K562 (cell line): ENCODE measurements at regions not wholly inside any gene's neighbourhood (a gene's known extent, or its start where the extent isn't known, plus 50 kb on each side); places are given as distances from the start of the nearest gene placed in this dataset.

Source experiments
- BCL6 ChIP-seq: fragments of 250-450 bp; sonication (Bioruptor Pico); IDR thresholded peaks from 2 replicates; pipeline ENCODE4 v1.4.0; 2020
- CCAR2 ChIP-seq: fragments of 200-400 bp; formaldehyde crosslinking; IDR thresholded peaks from 2 replicates; pipeline ENCODE4 v1.6.1; 2017; ENCODE audit warnings: mild to moderate bottlenecking, low read depth, low read length
- CHCHD3 ChIP-seq: fragments of 250-450 bp; sonication (Bioruptor Pico); IDR thresholded peaks from 2 replicates; pipeline ENCODE4 v2.1.2; 2022; ENCODE audit warnings: mild to moderate bottlenecking
- CXXC5 ChIP-seq: fragments of 250-450 bp; sonication (Bioruptor Pico); IDR thresholded peaks from 2 replicates; pipeline ENCODE4 v1.8.0; 2022; ENCODE audit warnings: inconsistent platforms, mild to moderate bottlenecking, moderate library complexity
- E2F3 ChIP-seq: fragments of 250-450 bp; sonication (Bioruptor Pico); IDR thresholded peaks from 2 replicates; pipeline ENCODE4 v1.4.0; 2020; ENCODE audit warnings: mild to moderate bottlenecking
- ELF2 ChIP-seq: fragments of 250-450 bp; sonication (Bioruptor Pico); IDR thresholded peaks from 2 replicates; pipeline ENCODE4 v1.5.0; 2021; ENCODE audit warnings: mild to moderate bottlenecking
- ETV5 ChIP-seq: sonication (generic); formaldehyde crosslinking; IDR thresholded peaks from 2 replicates; pipeline ENCODE4 v1.4.0; 2020; ENCODE audit warnings: low read depth, mild to moderate bottlenecking, missing genetic modification reagents
- EWSR1 ChIP-seq: fragments of 450-650 bp; IDR thresholded peaks from 2 replicates; pipeline ENCODE4 v1.6.1; 2018; ENCODE audit warnings: borderline replicate concordance, mild to moderate bottlenecking, low read depth, moderate library complexity; ENCODE audit not compliant: partially characterized antibody
- FOXK1 ChIP-seq: sonication (generic); formaldehyde crosslinking; IDR thresholded peaks from 2 replicates; pipeline ENCODE4 v1.8.0; 2022; ENCODE audit warnings: missing genetic modification reagents, mild to moderate bottlenecking, borderline replicate concordance
- KAT7 ChIP-seq: sonication (generic); formaldehyde crosslinking; IDR thresholded peaks from 2 replicates; pipeline ENCODE4 v1.8.0; 2022; ENCODE audit warnings: missing genetic modification reagents, mild to moderate bottlenecking, borderline replicate concordance
- MTA3 ChIP-seq: fragments of 450-650 bp; formaldehyde crosslinking; IDR thresholded peaks from 2 replicates; pipeline ENCODE4 v1.6.1; 2017; ENCODE audit warnings: mild to moderate bottlenecking, borderline replicate concordance
- NBN ChIP-seq: fragments of 450-650 bp; IDR thresholded peaks from 2 replicates; pipeline ENCODE4 v1.6.1; 2016; ENCODE audit warnings: low read depth, mild to moderate bottlenecking
- NELFE ChIP-seq: IDR thresholded peaks from 2 replicates; pipeline ENCODE4 v1.6.1; 2011; ENCODE audit warnings: mild to moderate bottlenecking; ENCODE audit not compliant: insufficient read depth, insufficient read length
- NR2C2 ChIP-seq, 2 experiments: fragments of 200-800 bp in 1 of 2; sonication (Bioruptor generic) in 1 of 2; sonication (generic) in 1 of 2; formaldehyde crosslinking in 1 of 2; IDR thresholded peaks; 2 replicates each; pipeline versions ENCODE4 v1.6.1 to v1.8.0; 2016 to 2022; ENCODE audit warnings: mild to moderate bottlenecking in 1 of 2, missing compliant biosample characterization in 1 of 2, missing genetic modification characterization in 1 of 2, missing genetic modification reagents in 1 of 2
- POLR2A ChIP-seq: fragments of 450-650 bp; conservative IDR thresholded peaks from 2 replicates; pipeline ENCODE4 v1.6.1; 2016
- PRPF4 ChIP-seq: fragments of 200-400 bp; formaldehyde crosslinking; IDR thresholded peaks from one replicate; pipeline ENCODE4 v1.6.1; 2017; ENCODE audit warnings: low read length, low read depth, mild to moderate bottlenecking; ENCODE audit not compliant: insufficient read depth, poor library complexity, severe bottlenecking
- RCOR1 ChIP-seq, 2 experiments: IDR thresholded peaks; 2 replicates each; pipeline ENCODE4 v1.6.1; 2012; ENCODE audit warnings: low read depth in 2 of 2, low read length in 2 of 2, borderline replicate concordance in 1 of 2, improper control_type of control experiment in 1 of 2
- SLC30A9 ChIP-seq: fragments of 250-450 bp; sonication (Bioruptor Pico); IDR thresholded peaks from 2 replicates; pipeline ENCODE4 v1.8.0; 2022; ENCODE audit warnings: mild to moderate bottlenecking, moderate library complexity
- SP2 ChIP-seq: IDR thresholded peaks from 2 replicates; pipeline ENCODE4 v1.6.1; 2011; ENCODE audit warnings: mild to moderate bottlenecking, low read depth, low read length, moderate library complexity; ENCODE audit not compliant: poor library complexity, severe bottlenecking; ENCODE audit errors: extremely low read depth
- STAT5B ChIP-seq: fragments of 250-450 bp; sonication (Bioruptor Pico); IDR thresholded peaks from 2 replicates; pipeline ENCODE4 v1.8.0; 2021; ENCODE audit warnings: mild to moderate bottlenecking, inconsistent platforms
- TFAM ChIP-seq: fragments of 250-450 bp; sonication (Bioruptor Pico); conservative IDR thresholded peaks from 2 replicates; pipeline ENCODE4 v1.5.0; 2021; ENCODE audit warnings: mild to moderate bottlenecking, moderate library complexity
- THRAP3 ChIP-seq: fragments of 450-650 bp; IDR thresholded peaks from 2 replicates; pipeline ENCODE4 v1.6.1; 2016; ENCODE audit warnings: mild to moderate bottlenecking, inconsistent platforms, borderline replicate concordance
- ZBED1 ChIP-seq: IDR thresholded peaks from 2 replicates; pipeline ENCODE4 v1.6.1; 2014
- ZNF165 ChIP-seq: fragments of 250-450 bp; sonication (Bioruptor Pico); IDR thresholded peaks from 2 replicates; pipeline ENCODE4 v1.4.0; 2020; ENCODE audit warnings: borderline replicate concordance
- ZNF175 ChIP-seq: fragments of 200-800 bp; sonication (Bioruptor generic); IDR thresholded peaks from 2 replicates; pipeline ENCODE4 v1.6.1; 2016; ENCODE audit warnings: low read depth, mild to moderate bottlenecking, missing genetic modification characterization, missing compliant biosample characterization
- TF ChIP-seq, protein P1 (sequence below), 2 experiments: fragments of 450-650 bp in 1 of 2; sonication (generic) in 1 of 2; formaldehyde crosslinking in 1 of 2; IDR thresholded peaks in 1 of 2; conservative IDR thresholded peaks in 1 of 2; 2 replicates each; pipeline versions ENCODE4 v1.6.1 to v1.8.1; 2016 to 2023; ENCODE audit warnings: mild to moderate bottlenecking in 2 of 2, moderate library complexity in 2 of 2, inconsistent platforms in 1 of 2, missing genetic modification reagents in 1 of 2
- TF ChIP-seq, protein P2 (sequence below): IDR thresholded peaks from 2 replicates; pipeline ENCODE4 v1.6.1; 2011; ENCODE audit not compliant: insufficient read length; ENCODE audit errors: extremely low read depth
- TF ChIP-seq, protein P3 (sequence below): fragments of 200-800 bp; sonication (Bioruptor generic); IDR thresholded peaks from 2 replicates; pipeline ENCODE4 v1.6.1; 2017; ENCODE audit warnings: missing genetic modification characterization, missing compliant biosample characterization

DNA sequence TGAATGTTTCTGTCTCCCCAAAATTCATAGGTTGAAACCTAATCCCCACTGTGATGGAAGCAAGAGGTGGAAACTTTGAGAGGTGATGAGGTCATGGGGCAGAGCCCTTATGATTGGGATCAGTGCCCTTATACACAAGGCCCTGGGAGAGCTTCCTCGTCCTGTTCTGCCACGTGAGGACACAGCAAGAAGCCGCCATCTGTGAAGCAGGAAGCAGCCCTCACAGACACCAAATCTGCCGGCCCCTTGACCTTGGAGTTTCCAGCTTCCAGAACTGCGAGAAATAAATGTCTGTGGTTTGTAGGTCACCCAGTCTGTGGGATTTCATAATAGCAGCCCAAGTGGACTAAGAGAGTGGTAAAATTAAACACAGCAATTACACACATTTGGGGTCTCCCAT is 737.4 kb downstream of the UQCRFS1 start (continued):
- TF ChIP-seq CCAR2, result no peak
- TF ChIP-seq PRPF4, result no peak
- no peak for TF ChIP-seq CHCHD3 (CRISPR knock-in tag)
- TF ChIP-seq, protein P1, sequence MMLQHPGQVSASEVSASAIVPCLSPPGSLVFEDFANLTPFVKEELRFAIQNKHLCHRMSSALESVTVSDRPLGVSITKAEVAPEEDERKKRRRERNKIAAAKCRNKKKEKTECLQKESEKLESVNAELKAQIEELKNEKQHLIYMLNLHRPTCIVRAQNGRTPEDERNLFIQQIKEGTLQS (IDR thresholded peaks at IDR 0.05), result 0 out of 2 replicates have a peak, but pooled peaks have one; percentile 36
- TF ChIP-seq, protein P1 (CRISPR knock-in tag; conservative IDR thresholded peaks at IDR 0.05), result no peak
- TF ChIP-seq SP2, result no peak
- TF ChIP-seq TFAM (CRISPR knock-in tag), result no peak
- TF ChIP-seq FOXK1 (CRISPR knock-in tag), result no peak
- 0 out of 2 replicates have a peak, but pooled peaks have one; percentile 24 for TF ChIP-seq E2F3
- TF ChIP-seq NR2C2 (CRISPR knock-in tag; IDR thresholded peaks at IDR 0.05), result no peak
- TF ChIP-seq NR2C2 (tag; IDR thresholded peaks at IDR 0.05), result peak; percentile 82
- TF ChIP-seq CXXC5 (CRISPR knock-in tag), result peak; percentile 37; the same call in 1 of the 2 replicates
- TF ChIP-seq RCOR1 (IDR thresholded peaks at IDR 0.05; ENCODE audit: borderline replicate concordance in 1 of 2, low read depth in 2 of 2, low read length in 2 of 2), result no peak
- no peak for TF ChIP-seq ELF2 (CRISPR knock-in tag)
- no peak for TF ChIP-seq ZBED1
- no peak for TF ChIP-seq NELFE
- no peak for TF ChIP-seq STAT5B (CRISPR knock-in tag)
- TF ChIP-seq POLR2A, result no peak
- no peak for TF ChIP-seq THRAP3
- no peak for TF ChIP-seq NBN
- TF ChIP-seq BCL6 (CRISPR knock-in tag), result 0 out of 2 replicates have a peak, but pooled peaks have one; percentile 32
- TF ChIP-seq ZNF165 (CRISPR knock-in tag), result no peak
- TF ChIP-seq SLC30A9 (CRISPR knock-in tag), result no peak
- no peak for TF ChIP-seq EWSR1
- TF ChIP-seq ETV5 (CRISPR knock-in tag), result no peak
- TF ChIP-seq ZNF175, result no peak
- TF ChIP-seq, protein P2, sequence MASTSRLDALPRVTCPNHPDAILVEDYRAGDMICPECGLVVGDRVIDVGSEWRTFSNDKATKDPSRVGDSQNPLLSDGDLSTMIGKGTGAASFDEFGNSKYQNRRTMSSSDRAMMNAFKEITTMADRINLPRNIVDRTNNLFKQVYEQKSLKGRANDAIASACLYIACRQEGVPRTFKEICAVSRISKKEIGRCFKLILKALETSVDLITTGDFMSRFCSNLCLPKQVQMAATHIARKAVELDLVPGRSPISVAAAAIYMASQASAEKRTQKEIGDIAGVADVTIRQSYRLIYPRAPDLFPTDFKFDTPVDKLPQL, result no peak
- no peak for TF ChIP-seq MTA3
- no peak for TF ChIP-seq KAT7 (CRISPR knock-in tag)
- TF ChIP-seq, protein P3, sequence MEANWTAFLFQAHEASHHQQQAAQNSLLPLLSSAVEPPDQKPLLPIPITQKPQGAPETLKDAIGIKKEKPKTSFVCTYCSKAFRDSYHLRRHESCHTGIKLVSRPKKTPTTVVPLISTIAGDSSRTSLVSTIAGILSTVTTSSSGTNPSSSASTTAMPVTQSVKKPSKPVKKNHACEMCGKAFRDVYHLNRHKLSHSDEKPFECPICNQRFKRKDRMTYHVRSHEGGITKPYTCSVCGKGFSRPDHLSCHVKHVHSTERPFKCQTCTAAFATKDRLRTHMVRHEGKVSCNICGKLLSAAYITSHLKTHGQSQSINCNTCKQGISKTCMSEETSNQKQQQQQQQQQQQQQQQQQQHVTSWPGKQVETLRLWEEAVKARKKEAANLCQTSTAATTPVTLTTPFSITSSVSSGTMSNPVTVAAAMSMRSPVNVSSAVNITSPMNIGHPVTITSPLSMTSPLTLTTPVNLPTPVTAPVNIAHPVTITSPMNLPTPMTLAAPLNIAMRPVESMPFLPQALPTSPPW, result no peak
